H9 (cell line): ENCODE measurements at regions not wholly inside any gene's neighbourhood (a gene's known extent, or its start where the extent isn't known, plus 50 kb on each side); places are given as distances from the start of the nearest gene placed in this dataset.

Experiments used
- DNase-seq: peaks from one replicate; pipeline ENCODE4 v3.0.0-alpha.2; 2017
- H2AFZ ChIP-seq: one replicate; pipeline ENCODE4 v1.6.1; 2013; ENCODE audit warnings: mild to moderate bottlenecking, low read length, control low read depth, moderate library complexity
- H2AK5ac ChIP-seq: 2 replicates; pipeline ENCODE4 v1.6.1; 2013; ENCODE audit warnings: low read length, control low read depth, mixed read lengths; ENCODE audit not compliant: insufficient read length
- H2BK120ac ChIP-seq: one replicate; pipeline ENCODE4 v1.6.1; 2013; ENCODE audit warnings: low read depth, mild to moderate bottlenecking, low read length, control low read depth, inconsistent platforms; ENCODE audit not compliant: poor library complexity, severe bottlenecking
- H2BK12ac ChIP-seq: 2 replicates; pipeline ENCODE4 v1.6.1; 2013; ENCODE audit warnings: low read length, control low read depth, mixed read lengths, low read depth; ENCODE audit not compliant: insufficient read length
- H2BK15ac ChIP-seq: 2 replicates; pipeline ENCODE4 v1.6.1; 2013; ENCODE audit warnings: low read depth, low read length, control low read depth
- H2BK20ac ChIP-seq: one replicate; pipeline ENCODE4 v1.6.1; 2013; ENCODE audit warnings: low read depth, mild to moderate bottlenecking, low read length, control low read depth, inconsistent platforms; ENCODE audit not compliant: poor library complexity, severe bottlenecking
- H2BK5ac ChIP-seq: 2 replicates; pipeline ENCODE4 v1.6.1; 2013; ENCODE audit warnings: low read length, control low read depth, mixed read lengths; ENCODE audit not compliant: insufficient read length
- H3K14ac ChIP-seq: 2 replicates; pipeline ENCODE4 v1.6.1; 2013; ENCODE audit warnings: low read length, control low read depth; ENCODE audit not compliant: insufficient read depth
- H3K18ac ChIP-seq: 2 replicates; pipeline ENCODE4 v1.6.1; 2013; ENCODE audit warnings: low read depth, mild to moderate bottlenecking, mixed read lengths, low read length, control low read depth; ENCODE audit not compliant: insufficient read length
- H3K23ac ChIP-seq: 2 replicates; pipeline ENCODE4 v1.6.1; 2013; ENCODE audit warnings: low read length, control low read depth, mixed read lengths, low read depth; ENCODE audit not compliant: insufficient read length
- H3K23me2 ChIP-seq: 2 replicates; pipeline ENCODE4 v1.6.1; 2013; ENCODE audit warnings: low read depth, mild to moderate bottlenecking, mixed read lengths, low read length, control low read depth; ENCODE audit not compliant: insufficient read length, poor library complexity, severe bottlenecking
- H3K27ac ChIP-seq: 2 replicates; pipeline ENCODE4 v1.5.1; 2013; ENCODE audit warnings: low read length, control low read depth, mixed read lengths, low read depth; ENCODE audit not compliant: insufficient read length
- H3K27me3 ChIP-seq: 2 replicates; pipeline ENCODE4 v1.6.1; 2013; ENCODE audit warnings: low read length, control low read depth, inconsistent platforms; ENCODE audit not compliant: insufficient read depth
- H3K4ac ChIP-seq: 2 replicates; pipeline ENCODE4 v1.6.1; 2013; ENCODE audit warnings: low read depth, mild to moderate bottlenecking, control low read depth, inconsistent platforms, low read length, moderate library complexity
- H3K4me1 ChIP-seq: 2 replicates; pipeline ENCODE4 v1.6.1; 2013; ENCODE audit warnings: low read length, control low read depth, inconsistent platforms; ENCODE audit not compliant: insufficient read depth
- H3K4me2 ChIP-seq: 2 replicates; pipeline ENCODE4 v1.6.1; 2013; ENCODE audit warnings: low read length, control low read depth, mixed read lengths; ENCODE audit not compliant: insufficient read length, insufficient read depth
- H3K56ac ChIP-seq: 2 replicates; pipeline ENCODE4 v1.6.1; 2013; ENCODE audit warnings: low read depth, mild to moderate bottlenecking, mixed read lengths, low read length, control low read depth; ENCODE audit not compliant: insufficient read length
- H3K79me1 ChIP-seq: 2 replicates; pipeline ENCODE4 v1.6.1; 2013; ENCODE audit warnings: low read depth, mild to moderate bottlenecking, moderate library complexity, low read length, control low read depth, inconsistent platforms; ENCODE audit not compliant: insufficient read depth, poor library complexity, severe bottlenecking
- H3K79me2 ChIP-seq: 2 replicates; pipeline ENCODE4 v1.6.1; 2013; ENCODE audit warnings: low read length, control low read depth, inconsistent platforms; ENCODE audit not compliant: insufficient read depth
- H3K9ac ChIP-seq: 2 replicates; pipeline ENCODE4 v1.6.1; 2013; ENCODE audit warnings: low read length, control low read depth, mixed read lengths; ENCODE audit not compliant: insufficient read length; ENCODE audit errors: extremely low read depth
- H3K9me3 ChIP-seq: one replicate; pipeline ENCODE4 v1.6.1; 2013; ENCODE audit warnings: low read depth, low read length, inconsistent platforms; ENCODE audit not compliant: control insufficient read depth
- H3T11ph ChIP-seq: one replicate; pipeline ENCODE4 v1.6.1; 2013; ENCODE audit warnings: mild to moderate bottlenecking, low read length, control low read depth, inconsistent platforms
- H4K20me1 ChIP-seq: one replicate; pipeline ENCODE4 v1.6.1; 2013; ENCODE audit not compliant: control insufficient read depth, insufficient read length, insufficient read depth
- H4K5ac ChIP-seq: 2 replicates; pipeline ENCODE4 v1.6.1; 2013; ENCODE audit warnings: low read depth, mild to moderate bottlenecking, mixed read lengths, low read length, control low read depth; ENCODE audit not compliant: insufficient read length
- H4K8ac ChIP-seq: replicated peaks from 2 replicates; pipeline ENCODE4 v1.6.1; 2013; ENCODE audit warnings: low read length, control low read depth, mixed read lengths, low read depth; ENCODE audit not compliant: insufficient read length
- H4K91ac ChIP-seq: 2 replicates; pipeline ENCODE4 v1.6.1; 2013; ENCODE audit warnings: low read depth, mild to moderate bottlenecking, moderate library complexity, mixed read lengths, low read length, control low read depth; ENCODE audit not compliant: insufficient read length
- H3K27ac Mint-ChIP-seq, 3 experiments: 2 replicates in 2 of 3; 3 replicates in 1 of 3; pipeline ENCODE4 v1.8.0; 2020 to 2021; ENCODE audit warnings: mixed read lengths in 3 of 3, mild to moderate bottlenecking in 1 of 3, moderate library complexity in 1 of 3
- H3K27me3 Mint-ChIP-seq: 2 replicates; pipeline ENCODE4 v1.8.0; 2021; ENCODE audit warnings: low read depth, mild to moderate bottlenecking, moderate library complexity, mixed read lengths
- H3K36me3 Mint-ChIP-seq, 3 experiments: 2 replicates in 2 of 3; 3 replicates in 1 of 3; pipeline ENCODE4 v1.8.0; 2020 to 2021; ENCODE audit warnings: low read depth in 3 of 3, mixed read lengths in 3 of 3; ENCODE audit not compliant: insufficient read depth in 1 of 3
- H3K4me1 Mint-ChIP-seq, 2 experiments: 2 replicates each; pipeline ENCODE4 v1.8.0; 2020; ENCODE audit warnings: mixed read lengths in 2 of 2
- H3K4me3 Mint-ChIP-seq, 2 experiments: 2 replicates in 1 of 2; 3 replicates in 1 of 2; pipeline ENCODE4 v1.8.0; 2020 to 2021; ENCODE audit warnings: mild to moderate bottlenecking in 2 of 2, mixed read lengths in 2 of 2, moderate library complexity in 1 of 2
- H3K9me3 Mint-ChIP-seq, 2 experiments: 2 replicates in 1 of 2; 3 replicates in 1 of 2; pipeline ENCODE4 v1.8.0; 2020; ENCODE audit warnings: mild to moderate bottlenecking in 2 of 2, mixed read lengths in 2 of 2, moderate library complexity in 1 of 2
- WGBS: extraction: QIAGEN DNeasy Blood & Tissue Kit; methylation state at CpG from one replicate; pipeline ENCODE4 v1.1.7; 2013; ENCODE audit warnings: missing lambda C conversion rate, low lambda C conversion rate, mixed read lengths; ENCODE audit not compliant: insufficient read length; ENCODE audit errors: extremely low coverage; 5-methylcytosine and 5-hydroxymethylcytosine counted together
- TF ChIP-seq, protein P1 (sequence below): fragments of 200-600 bp; sonication (generic); conservative IDR thresholded peaks from 3 replicates; pipeline ENCODE4 v1.8.0; 2021; ENCODE audit warnings: antibody characterized with exemption, mild to moderate bottlenecking

DNA sequence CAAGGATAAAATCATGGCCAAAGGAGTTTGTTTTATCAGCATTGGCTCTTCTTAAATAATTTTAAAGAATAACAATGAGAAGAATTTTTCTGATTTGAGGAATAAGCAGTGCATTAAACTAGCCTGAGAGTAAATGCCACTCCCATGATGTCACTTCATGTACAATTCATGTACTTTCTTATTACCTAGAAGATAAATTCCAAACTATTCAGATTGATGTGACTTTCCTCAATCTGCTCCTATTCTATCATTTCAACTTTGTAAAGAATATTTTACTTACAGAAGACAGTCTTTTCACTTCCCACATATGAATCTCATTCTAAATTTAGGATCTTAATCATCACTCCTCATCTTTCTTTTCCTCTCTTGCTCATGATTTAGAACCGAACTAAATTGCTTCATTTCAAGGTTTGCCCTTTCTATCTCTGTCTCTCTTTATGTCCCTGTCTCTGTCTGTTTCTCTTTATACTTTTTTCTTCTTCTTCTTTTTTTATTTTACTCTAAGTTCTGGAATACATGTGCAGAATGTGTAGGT, 1142.0 kb upstream of the PIK3C3 start:
- H3K4me1 ChIP-seq, result no peaks in the 10 kb centered on the region
- no peaks in the 10 kb centered on the region; the same call in 1 of the 2 replicates for H3K79me2 ChIP-seq
- no peak overlapping the region for H3K14ac ChIP-seq
- Mint-ChIP-seq H3K4me1 (no peaks in the 10 kb centered on the region), H3K27me3 (no peaks in the 10 kb centered on the region), H3K9me3 (no peaks in the 10 kb centered on the region), H3K36me3 (no peaks in the 10 kb centered on the region), H3K4me3 (no peak overlapping the region), H3K27ac (no peak overlapping the region)
- no peak overlapping the region for H3K4me2 ChIP-seq
- no peak overlapping the region for H3K18ac ChIP-seq
- H3K23me2 ChIP-seq, result no peaks in the 10 kb centered on the region
- DNase-seq, result no peak
- no peak overlapping the region for H4K5ac ChIP-seq
- H3K9ac ChIP-seq, result no peak overlapping the region
- H3K9me3 ChIP-seq, result no peaks in the 10 kb centered on the region
- H2AFZ ChIP-seq, result no peak overlapping the region
- no peaks in the 10 kb centered on the region for H3K27me3 ChIP-seq
- no peak overlapping the region for H2BK15ac ChIP-seq
- no peak overlapping the region for H2BK120ac ChIP-seq
- H2BK20ac ChIP-seq, result no peak overlapping the region
- H4K91ac ChIP-seq, result no peak overlapping the region
- H3K23ac ChIP-seq, result no peak overlapping the region
- H2BK12ac ChIP-seq, result no peak overlapping the region
- no peak overlapping the region for H3K27ac ChIP-seq
- TF ChIP-seq, protein P1, sequence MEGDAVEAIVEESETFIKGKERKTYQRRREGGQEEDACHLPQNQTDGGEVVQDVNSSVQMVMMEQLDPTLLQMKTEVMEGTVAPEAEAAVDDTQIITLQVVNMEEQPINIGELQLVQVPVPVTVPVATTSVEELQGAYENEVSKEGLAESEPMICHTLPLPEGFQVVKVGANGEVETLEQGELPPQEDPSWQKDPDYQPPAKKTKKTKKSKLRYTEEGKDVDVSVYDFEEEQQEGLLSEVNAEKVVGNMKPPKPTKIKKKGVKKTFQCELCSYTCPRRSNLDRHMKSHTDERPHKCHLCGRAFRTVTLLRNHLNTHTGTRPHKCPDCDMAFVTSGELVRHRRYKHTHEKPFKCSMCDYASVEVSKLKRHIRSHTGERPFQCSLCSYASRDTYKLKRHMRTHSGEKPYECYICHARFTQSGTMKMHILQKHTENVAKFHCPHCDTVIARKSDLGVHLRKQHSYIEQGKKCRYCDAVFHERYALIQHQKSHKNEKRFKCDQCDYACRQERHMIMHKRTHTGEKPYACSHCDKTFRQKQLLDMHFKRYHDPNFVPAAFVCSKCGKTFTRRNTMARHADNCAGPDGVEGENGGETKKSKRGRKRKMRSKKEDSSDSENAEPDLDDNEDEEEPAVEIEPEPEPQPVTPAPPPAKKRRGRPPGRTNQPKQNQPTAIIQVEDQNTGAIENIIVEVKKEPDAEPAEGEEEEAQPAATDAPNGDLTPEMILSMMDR, result no peak
- no peak overlapping the region for H3K4ac ChIP-seq
- no peaks in the 10 kb centered on the region for H4K20me1 ChIP-seq
- no peak overlapping the region for H2AK5ac ChIP-seq
- H3T11ph ChIP-seq, result no peak overlapping the region
- H2BK5ac ChIP-seq, result no peak overlapping the region
- H3K79me1 ChIP-seq, result no peaks in the 10 kb centered on the region
- WGBS, result no CpG with 5 or more reads among the region's 1 CpG
- H3K56ac ChIP-seq, result no peak overlapping the region
- no peak overlapping the region for H4K8ac ChIP-seq
